Fibroblast of gingiva (primary cell): ENCODE measurements at regions not wholly inside any gene's neighbourhood (a gene's known extent, or its start where the extent isn't known, plus 50 kb on each side); places are given as distances from the start of the nearest gene placed in this dataset.
"Not testable (repeated sequence)": the region's sequence is repeated elsewhere in the genome, so short reads cannot be mapped to it uniquely, and the experiment has no call there.

Experiments
- DNase-seq: peaks from one replicate; pipeline ENCODE4 v3.0.0-alpha.2; 2011; ENCODE audit warnings: low read depth

- no peak for DNase-seq
Observed at GRCh38 chr6:86070151-86070550, 427.5 kb upstream of the SYNCRIP start.

GRCh38 chr6:86065002-86065401 is 422.3 kb upstream of the SYNCRIP start:
- DNase-seq = not testable (repeated sequence)

- DNase-seq = not testable (repeated sequence)
Observed at GRCh38 chr6:86057293-86057980, 414.8 kb upstream of the SYNCRIP start.

GRCh38 chr6:86045038-86045437 is 402.4 kb upstream of the SYNCRIP start:
- DNase-seq = no peak

- DNase-seq = no peak
Observed at GRCh38 chr6:86042214-86042613, 399.5 kb upstream of the SYNCRIP start.

GRCh38 chr6:86031713-86032112 is 389.0 kb upstream of the SYNCRIP start:
- no peak for DNase-seq

- DNase-seq = no peak
Observed at GRCh38 chr6:86030875-86031274, 388.2 kb upstream of the SYNCRIP start.

GRCh38 chr6:86028776-86029175 is 386.1 kb upstream of the SYNCRIP start:
- no peak for DNase-seq

- not testable (repeated sequence) for DNase-seq
Observed at GRCh38 chr6:86026890-86027289, 384.2 kb upstream of the SYNCRIP start.

- no peak for DNase-seq
Observed at GRCh38 chr6:86017236-86017635, 374.6 kb upstream of the SYNCRIP start.

GRCh38 chr6:86016567-86016966 is 373.9 kb upstream of the SYNCRIP start:
- DNase-seq = no peak

- no peak for DNase-seq
Observed at GRCh38 chr6:86016077-86016476, 373.4 kb upstream of the SYNCRIP start.

GRCh38 chr6:86012991-86013390 is 370.3 kb upstream of the SYNCRIP start:
- DNase-seq = not testable (repeated sequence)

- no peak for DNase-seq
Observed at GRCh38 chr6:86010915-86011786, 368.5 kb upstream of the SYNCRIP start.

GRCh38 chr6:85997206-85997605 is 354.5 kb upstream of the SYNCRIP start:
- DNase-seq = no peak

GRCh38 chr6:85996034-85996375 is 353.3 kb upstream of the SYNCRIP start:
- no peak for DNase-seq

- DNase-seq = no peak
Observed at GRCh38 chr6:85995339-85996033, 352.8 kb upstream of the SYNCRIP start.

GRCh38 chr6:85986681-85987080 is 344.0 kb upstream of the SYNCRIP start:
- DNase-seq = no peak

GRCh38 chr6:85983032-85983659 is 340.5 kb upstream of the SYNCRIP start:
- DNase-seq = no peak

- no peak for DNase-seq
Observed at GRCh38 chr6:85977661-85978060, 335.0 kb upstream of the SYNCRIP start.

- DNase-seq = no peak
Observed at GRCh38 chr6:85975957-85976356, 333.3 kb upstream of the SYNCRIP start.

- no peak for DNase-seq
Observed at GRCh38 chr6:85971238-85971637, 328.6 kb upstream of the SYNCRIP start.
